H9 (cell line): ENCODE measurements at regions not wholly inside any gene's neighbourhood (a gene's known extent, or its start where the extent isn't known, plus 50 kb on each side); places are given as distances from the start of the nearest gene placed in this dataset.

Experiments used
- DNase-seq: peaks from one replicate; pipeline ENCODE4 v3.0.0-alpha.2; 2017
- H2AFZ ChIP-seq: one replicate; pipeline ENCODE4 v1.6.1; 2013; ENCODE audit warnings: mild to moderate bottlenecking, low read length, control low read depth, moderate library complexity
- H2AK5ac ChIP-seq: 2 replicates; pipeline ENCODE4 v1.6.1; 2013; ENCODE audit warnings: low read length, control low read depth, mixed read lengths; ENCODE audit not compliant: insufficient read length
- H2BK120ac ChIP-seq: one replicate; pipeline ENCODE4 v1.6.1; 2013; ENCODE audit warnings: low read depth, mild to moderate bottlenecking, low read length, control low read depth, inconsistent platforms; ENCODE audit not compliant: poor library complexity, severe bottlenecking
- H2BK12ac ChIP-seq: 2 replicates; pipeline ENCODE4 v1.6.1; 2013; ENCODE audit warnings: low read length, control low read depth, mixed read lengths, low read depth; ENCODE audit not compliant: insufficient read length
- H2BK15ac ChIP-seq: 2 replicates; pipeline ENCODE4 v1.6.1; 2013; ENCODE audit warnings: low read depth, low read length, control low read depth
- H2BK20ac ChIP-seq: one replicate; pipeline ENCODE4 v1.6.1; 2013; ENCODE audit warnings: low read depth, mild to moderate bottlenecking, low read length, control low read depth, inconsistent platforms; ENCODE audit not compliant: poor library complexity, severe bottlenecking
- H2BK5ac ChIP-seq: 2 replicates; pipeline ENCODE4 v1.6.1; 2013; ENCODE audit warnings: low read length, control low read depth, mixed read lengths; ENCODE audit not compliant: insufficient read length
- H3K14ac ChIP-seq: 2 replicates; pipeline ENCODE4 v1.6.1; 2013; ENCODE audit warnings: low read length, control low read depth; ENCODE audit not compliant: insufficient read depth
- H3K18ac ChIP-seq: 2 replicates; pipeline ENCODE4 v1.6.1; 2013; ENCODE audit warnings: low read depth, mild to moderate bottlenecking, mixed read lengths, low read length, control low read depth; ENCODE audit not compliant: insufficient read length
- H3K23ac ChIP-seq: 2 replicates; pipeline ENCODE4 v1.6.1; 2013; ENCODE audit warnings: low read length, control low read depth, mixed read lengths, low read depth; ENCODE audit not compliant: insufficient read length
- H3K23me2 ChIP-seq: 2 replicates; pipeline ENCODE4 v1.6.1; 2013; ENCODE audit warnings: low read depth, mild to moderate bottlenecking, mixed read lengths, low read length, control low read depth; ENCODE audit not compliant: insufficient read length, poor library complexity, severe bottlenecking
- H3K27ac ChIP-seq: 2 replicates; pipeline ENCODE4 v1.5.1; 2013; ENCODE audit warnings: low read length, control low read depth, mixed read lengths, low read depth; ENCODE audit not compliant: insufficient read length
- H3K27me3 ChIP-seq: 2 replicates; pipeline ENCODE4 v1.6.1; 2013; ENCODE audit warnings: low read length, control low read depth, inconsistent platforms; ENCODE audit not compliant: insufficient read depth
- H3K4ac ChIP-seq: 2 replicates; pipeline ENCODE4 v1.6.1; 2013; ENCODE audit warnings: low read depth, mild to moderate bottlenecking, control low read depth, inconsistent platforms, low read length, moderate library complexity
- H3K4me1 ChIP-seq: 2 replicates; pipeline ENCODE4 v1.6.1; 2013; ENCODE audit warnings: low read length, control low read depth, inconsistent platforms; ENCODE audit not compliant: insufficient read depth
- H3K4me2 ChIP-seq: 2 replicates; pipeline ENCODE4 v1.6.1; 2013; ENCODE audit warnings: low read length, control low read depth, mixed read lengths; ENCODE audit not compliant: insufficient read length, insufficient read depth
- H3K56ac ChIP-seq: 2 replicates; pipeline ENCODE4 v1.6.1; 2013; ENCODE audit warnings: low read depth, mild to moderate bottlenecking, mixed read lengths, low read length, control low read depth; ENCODE audit not compliant: insufficient read length
- H3K79me1 ChIP-seq: 2 replicates; pipeline ENCODE4 v1.6.1; 2013; ENCODE audit warnings: low read depth, mild to moderate bottlenecking, moderate library complexity, low read length, control low read depth, inconsistent platforms; ENCODE audit not compliant: insufficient read depth, poor library complexity, severe bottlenecking
- H3K79me2 ChIP-seq: 2 replicates; pipeline ENCODE4 v1.6.1; 2013; ENCODE audit warnings: low read length, control low read depth, inconsistent platforms; ENCODE audit not compliant: insufficient read depth
- H3K9ac ChIP-seq: 2 replicates; pipeline ENCODE4 v1.6.1; 2013; ENCODE audit warnings: low read length, control low read depth, mixed read lengths; ENCODE audit not compliant: insufficient read length; ENCODE audit errors: extremely low read depth
- H3K9me3 ChIP-seq: one replicate; pipeline ENCODE4 v1.6.1; 2013; ENCODE audit warnings: low read depth, low read length, inconsistent platforms; ENCODE audit not compliant: control insufficient read depth
- H3T11ph ChIP-seq: one replicate; pipeline ENCODE4 v1.6.1; 2013; ENCODE audit warnings: mild to moderate bottlenecking, low read length, control low read depth, inconsistent platforms
- H4K20me1 ChIP-seq: one replicate; pipeline ENCODE4 v1.6.1; 2013; ENCODE audit not compliant: control insufficient read depth, insufficient read length, insufficient read depth
- H4K5ac ChIP-seq: 2 replicates; pipeline ENCODE4 v1.6.1; 2013; ENCODE audit warnings: low read depth, mild to moderate bottlenecking, mixed read lengths, low read length, control low read depth; ENCODE audit not compliant: insufficient read length
- H4K8ac ChIP-seq: replicated peaks from 2 replicates; pipeline ENCODE4 v1.6.1; 2013; ENCODE audit warnings: low read length, control low read depth, mixed read lengths, low read depth; ENCODE audit not compliant: insufficient read length
- H4K91ac ChIP-seq: 2 replicates; pipeline ENCODE4 v1.6.1; 2013; ENCODE audit warnings: low read depth, mild to moderate bottlenecking, moderate library complexity, mixed read lengths, low read length, control low read depth; ENCODE audit not compliant: insufficient read length
- H3K27ac Mint-ChIP-seq, 3 experiments: 2 replicates in 2 of 3; 3 replicates in 1 of 3; pipeline ENCODE4 v1.8.0; 2020 to 2021; ENCODE audit warnings: mixed read lengths in 3 of 3, mild to moderate bottlenecking in 1 of 3, moderate library complexity in 1 of 3
- H3K27me3 Mint-ChIP-seq: 2 replicates; pipeline ENCODE4 v1.8.0; 2021; ENCODE audit warnings: low read depth, mild to moderate bottlenecking, moderate library complexity, mixed read lengths
- H3K36me3 Mint-ChIP-seq, 3 experiments: 2 replicates in 2 of 3; 3 replicates in 1 of 3; pipeline ENCODE4 v1.8.0; 2020 to 2021; ENCODE audit warnings: low read depth in 3 of 3, mixed read lengths in 3 of 3; ENCODE audit not compliant: insufficient read depth in 1 of 3
- H3K4me1 Mint-ChIP-seq, 2 experiments: 2 replicates each; pipeline ENCODE4 v1.8.0; 2020; ENCODE audit warnings: mixed read lengths in 2 of 2
- H3K4me3 Mint-ChIP-seq, 2 experiments: 2 replicates in 1 of 2; 3 replicates in 1 of 2; pipeline ENCODE4 v1.8.0; 2020 to 2021; ENCODE audit warnings: mild to moderate bottlenecking in 2 of 2, mixed read lengths in 2 of 2, moderate library complexity in 1 of 2
- H3K9me3 Mint-ChIP-seq, 2 experiments: 2 replicates in 1 of 2; 3 replicates in 1 of 2; pipeline ENCODE4 v1.8.0; 2020; ENCODE audit warnings: mild to moderate bottlenecking in 2 of 2, mixed read lengths in 2 of 2, moderate library complexity in 1 of 2
- WGBS: extraction: QIAGEN DNeasy Blood & Tissue Kit; methylation state at CpG from one replicate; pipeline ENCODE4 v1.1.7; 2013; ENCODE audit warnings: missing lambda C conversion rate, low lambda C conversion rate, mixed read lengths; ENCODE audit not compliant: insufficient read length; ENCODE audit errors: extremely low coverage; 5-methylcytosine and 5-hydroxymethylcytosine counted together
- TF ChIP-seq, protein P1 (sequence below): fragments of 200-600 bp; sonication (generic); conservative IDR thresholded peaks from 3 replicates; pipeline ENCODE4 v1.8.0; 2021; ENCODE audit warnings: antibody characterized with exemption, mild to moderate bottlenecking

DNA sequence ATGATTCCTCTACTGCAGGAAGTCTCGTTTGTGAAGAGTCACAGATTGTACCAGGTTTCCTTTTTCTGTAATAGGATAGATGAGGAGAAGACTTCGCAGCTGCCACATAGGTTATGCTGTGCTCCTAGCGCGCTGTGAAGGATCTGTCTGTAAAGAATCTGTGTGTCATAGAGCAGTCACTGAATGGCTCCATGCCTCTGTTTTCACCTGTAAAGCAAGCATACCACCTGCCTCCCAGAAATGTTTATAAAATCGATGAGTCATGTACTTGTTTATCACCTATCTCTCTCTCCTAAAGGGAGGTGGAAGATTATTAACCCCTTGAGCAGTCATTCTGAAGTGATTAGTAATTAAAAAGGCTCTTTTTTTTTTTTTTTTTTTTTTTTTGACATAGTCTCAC, 86.6 kb downstream of the TFAP2B start:
- Histone ChIP-seq H4K5ac (no peak overlapping the region), H3K56ac (no peak overlapping the region), H4K20me1 (no peaks in the 10 kb centered on the region), H2BK5ac (no peak overlapping the region), H2BK120ac (no peak overlapping the region), H2BK20ac (no peak overlapping the region), H3K4ac (no peak overlapping the region), H3K9me3 (no peaks in the 10 kb centered on the region), H3K23ac (no peak overlapping the region), H4K8ac (no peak overlapping the region), H3K23me2 (no peaks in the 10 kb centered on the region), H3K4me1 (no peaks in the 10 kb centered on the region), H3K4me2 (no peak overlapping the region), H3K18ac (no peak overlapping the region), H2AFZ (no peak overlapping the region), H4K91ac (no peak overlapping the region), H3K14ac (no peak overlapping the region), H3K27ac (no peak overlapping the region), H2BK15ac (no peak overlapping the region), H3K79me2 (no peaks in the 10 kb centered on the region), H3T11ph (no peak overlapping the region), H3K27me3 (no peaks in the 10 kb centered on the region), H2AK5ac (no peak overlapping the region), H3K9ac (no peak overlapping the region), H3K79me1 (no peaks in the 10 kb centered on the region), H2BK12ac (no peak overlapping the region)
- WGBS = no CpG with 5 or more reads among the region's 5 CpGs
- H3K27ac Mint-ChIP-seq = no peak overlapping the region
- no peaks in the 10 kb centered on the region for H3K4me1 Mint-ChIP-seq
- no peaks in the 10 kb centered on the region for H3K27me3 Mint-ChIP-seq
- no peaks in the 10 kb centered on the region for H3K9me3 Mint-ChIP-seq
- H3K4me3 Mint-ChIP-seq = no peak overlapping the region
- no peak for DNase-seq
- TF ChIP-seq, protein P1, sequence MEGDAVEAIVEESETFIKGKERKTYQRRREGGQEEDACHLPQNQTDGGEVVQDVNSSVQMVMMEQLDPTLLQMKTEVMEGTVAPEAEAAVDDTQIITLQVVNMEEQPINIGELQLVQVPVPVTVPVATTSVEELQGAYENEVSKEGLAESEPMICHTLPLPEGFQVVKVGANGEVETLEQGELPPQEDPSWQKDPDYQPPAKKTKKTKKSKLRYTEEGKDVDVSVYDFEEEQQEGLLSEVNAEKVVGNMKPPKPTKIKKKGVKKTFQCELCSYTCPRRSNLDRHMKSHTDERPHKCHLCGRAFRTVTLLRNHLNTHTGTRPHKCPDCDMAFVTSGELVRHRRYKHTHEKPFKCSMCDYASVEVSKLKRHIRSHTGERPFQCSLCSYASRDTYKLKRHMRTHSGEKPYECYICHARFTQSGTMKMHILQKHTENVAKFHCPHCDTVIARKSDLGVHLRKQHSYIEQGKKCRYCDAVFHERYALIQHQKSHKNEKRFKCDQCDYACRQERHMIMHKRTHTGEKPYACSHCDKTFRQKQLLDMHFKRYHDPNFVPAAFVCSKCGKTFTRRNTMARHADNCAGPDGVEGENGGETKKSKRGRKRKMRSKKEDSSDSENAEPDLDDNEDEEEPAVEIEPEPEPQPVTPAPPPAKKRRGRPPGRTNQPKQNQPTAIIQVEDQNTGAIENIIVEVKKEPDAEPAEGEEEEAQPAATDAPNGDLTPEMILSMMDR = no peak
- no peaks in the 10 kb centered on the region for H3K36me3 Mint-ChIP-seq
